Panc1 (cell line): ENCODE measurements at regions not wholly inside any gene's neighbourhood (a gene's known extent, or its start where the extent isn't known, plus 50 kb on each side); places are given as distances from the start of the nearest gene placed in this dataset.

ENCODE experiments used
- ATAC-seq: fragments of 200-7000 bp; cut with Tn5 transposase; 2 replicates; pipeline ENCODE4 v1.9.1; 2020; ENCODE audit warnings: mild to moderate bottlenecking, moderate library complexity
- BruUV-seq: library from RNA; stranded (reverse); fragments of 400-500 nt; replicated peaks from 2 replicates; lab custom pipeline; 2021; lab: Mats Ljungman, UMichigan
- CTCF ChIA-PET: fragments of 300-600 bp; sonication (Branson Sonifier 250); formaldehyde crosslinking; loops from one replicate; lab custom pipeline; 2022; ENCODE audit warnings: antibody characterized with exemption; lab: Charles Lee
- POLR2A ChIA-PET: fragments of 300-600 bp; sonication (Branson Sonifier 250); formaldehyde crosslinking; loops from one replicate; lab custom pipeline; 2022; ENCODE audit warnings: antibody characterized with exemption; lab: Charles Lee
- DNase-seq: peaks from one replicate; pipeline ENCODE4 v3.0.0-alpha.2; 2010; ENCODE audit warnings: low read depth, low spot score
- H3K27ac ChIP-seq: 2 replicates; pipeline ENCODE4 v1.5.1; 2011; ENCODE audit warnings: mild to moderate bottlenecking, low read length, inconsistent platforms
- H3K27me3 ChIP-seq: fragments of 200-500 bp; sonication (Bioruptor generic); 2 replicates; pipeline ENCODE4 v1.6.0; 2014; ENCODE audit warnings: low read length, inconsistent platforms; ENCODE audit not compliant: control insufficient read depth, insufficient read depth
- H3K36me3 ChIP-seq: fragments of 200-500 bp; sonication (Bioruptor generic); 2 replicates; pipeline ENCODE4 v1.5.1; 2014; ENCODE audit warnings: inconsistent platforms, mild to moderate bottlenecking, low read length, moderate library complexity; ENCODE audit not compliant: control insufficient read depth, insufficient read depth
- H3K4me1 ChIP-seq: 2 replicates; pipeline ENCODE4 v1.5.1; 2011; ENCODE audit warnings: inconsistent platforms, mild to moderate bottlenecking, low read length, moderate library complexity; ENCODE audit not compliant: control insufficient read depth, insufficient read depth
- H3K4me3 ChIP-seq, 2 experiments: 2 replicates each; pipeline ENCODE4 v1.5.1; 2011 to 2012; ENCODE audit warnings: low read depth in 2 of 2, low read length in 2 of 2, mild to moderate bottlenecking in 2 of 2, inconsistent platforms in 1 of 2, moderate library complexity in 1 of 2
- H3K9me3 ChIP-seq: fragments of 200-500 bp; sonication (Bioruptor generic); 2 replicates; pipeline ENCODE4 v1.5.1; 2014; ENCODE audit warnings: low read depth, mild to moderate bottlenecking, inconsistent platforms, low read length, moderate library complexity; ENCODE audit not compliant: control insufficient read depth, insufficient read depth
- POLR2AphosphoS5 ChIP-seq: IDR thresholded peaks from 2 replicates; pipeline ENCODE4 v1.6.1; 2012; ENCODE audit warnings: mild to moderate bottlenecking, low read depth, low read length, moderate library complexity
- SIN3A ChIP-seq: IDR thresholded peaks from 2 replicates; pipeline ENCODE4 v1.6.1; 2012; ENCODE audit warnings: low read depth, mild to moderate bottlenecking, low read length, moderate library complexity, borderline replicate concordance; ENCODE audit not compliant: insufficient read depth
- TCF7L2 ChIP-seq: IDR thresholded peaks from 2 replicates; pipeline ENCODE4 v1.6.1; 2011; ENCODE audit warnings: mild to moderate bottlenecking, low read depth, low read length, inconsistent platforms
- in situ Hi-C: cut with HindIII; loops from 2 replicates; pipeline ENCODE4 v1.10.0; 2016; ENCODE audit warnings: low sequenced_read_pairs, low pct_unique_long_range_greater_than_20kb
- intact Hi-C: fragments of 100-400 bp; cut with micrococcal nuclease; formaldehyde crosslinking; loops from one replicate; pipeline ENCODE4 v1.10.0; 2022; ENCODE audit not compliant: unreplicated experiment
- TF ChIP-seq, protein P1 (sequence below), 2 experiments: IDR thresholded peaks; 2 replicates each; pipeline ENCODE4 v1.6.1; 2011 to 2012; ENCODE audit warnings: low read depth in 2 of 2, control low read depth in 1 of 2, low read length in 1 of 2, mild to moderate bottlenecking in 1 of 2, moderate library complexity in 1 of 2; ENCODE audit not compliant: insufficient read depth in 1 of 2
- TF ChIP-seq, protein P2 (sequence below): fragments of 450-650 bp; IDR thresholded peaks from 2 replicates; pipeline ENCODE4 v1.5.1; 2017; ENCODE audit warnings: mild to moderate bottlenecking

GRCh38 chr4:127463883-127464282, 168.9 kb upstream of the INTU start:
- POLR2A ChIA-PET, result no interaction called here
- intact Hi-C loops (no loop called here), in situ Hi-C loops (no loop called here)
- DNase-seq, result no peak
- no peak for TF ChIP-seq SIN3A
- no peak for TF ChIP-seq POLR2AphosphoS5
- TF ChIP-seq, protein P1, sequence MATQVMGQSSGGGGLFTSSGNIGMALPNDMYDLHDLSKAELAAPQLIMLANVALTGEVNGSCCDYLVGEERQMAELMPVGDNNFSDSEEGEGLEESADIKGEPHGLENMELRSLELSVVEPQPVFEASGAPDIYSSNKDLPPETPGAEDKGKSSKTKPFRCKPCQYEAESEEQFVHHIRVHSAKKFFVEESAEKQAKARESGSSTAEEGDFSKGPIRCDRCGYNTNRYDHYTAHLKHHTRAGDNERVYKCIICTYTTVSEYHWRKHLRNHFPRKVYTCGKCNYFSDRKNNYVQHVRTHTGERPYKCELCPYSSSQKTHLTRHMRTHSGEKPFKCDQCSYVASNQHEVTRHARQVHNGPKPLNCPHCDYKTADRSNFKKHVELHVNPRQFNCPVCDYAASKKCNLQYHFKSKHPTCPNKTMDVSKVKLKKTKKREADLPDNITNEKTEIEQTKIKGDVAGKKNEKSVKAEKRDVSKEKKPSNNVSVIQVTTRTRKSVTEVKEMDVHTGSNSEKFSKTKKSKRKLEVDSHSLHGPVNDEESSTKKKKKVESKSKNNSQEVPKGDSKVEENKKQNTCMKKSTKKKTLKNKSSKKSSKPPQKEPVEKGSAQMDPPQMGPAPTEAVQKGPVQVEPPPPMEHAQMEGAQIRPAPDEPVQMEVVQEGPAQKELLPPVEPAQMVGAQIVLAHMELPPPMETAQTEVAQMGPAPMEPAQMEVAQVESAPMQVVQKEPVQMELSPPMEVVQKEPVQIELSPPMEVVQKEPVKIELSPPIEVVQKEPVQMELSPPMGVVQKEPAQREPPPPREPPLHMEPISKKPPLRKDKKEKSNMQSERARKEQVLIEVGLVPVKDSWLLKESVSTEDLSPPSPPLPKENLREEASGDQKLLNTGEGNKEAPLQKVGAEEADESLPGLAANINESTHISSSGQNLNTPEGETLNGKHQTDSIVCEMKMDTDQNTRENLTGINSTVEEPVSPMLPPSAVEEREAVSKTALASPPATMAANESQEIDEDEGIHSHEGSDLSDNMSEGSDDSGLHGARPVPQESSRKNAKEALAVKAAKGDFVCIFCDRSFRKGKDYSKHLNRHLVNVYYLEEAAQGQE (IDR thresholded peaks at IDR 0.05; ENCODE audit: insufficient read depth in 1 of 2, low read depth in 2 of 2, low read length in 1 of 2), result no peak
- no peak for TF ChIP-seq TCF7L2
- TF ChIP-seq, protein P2, sequence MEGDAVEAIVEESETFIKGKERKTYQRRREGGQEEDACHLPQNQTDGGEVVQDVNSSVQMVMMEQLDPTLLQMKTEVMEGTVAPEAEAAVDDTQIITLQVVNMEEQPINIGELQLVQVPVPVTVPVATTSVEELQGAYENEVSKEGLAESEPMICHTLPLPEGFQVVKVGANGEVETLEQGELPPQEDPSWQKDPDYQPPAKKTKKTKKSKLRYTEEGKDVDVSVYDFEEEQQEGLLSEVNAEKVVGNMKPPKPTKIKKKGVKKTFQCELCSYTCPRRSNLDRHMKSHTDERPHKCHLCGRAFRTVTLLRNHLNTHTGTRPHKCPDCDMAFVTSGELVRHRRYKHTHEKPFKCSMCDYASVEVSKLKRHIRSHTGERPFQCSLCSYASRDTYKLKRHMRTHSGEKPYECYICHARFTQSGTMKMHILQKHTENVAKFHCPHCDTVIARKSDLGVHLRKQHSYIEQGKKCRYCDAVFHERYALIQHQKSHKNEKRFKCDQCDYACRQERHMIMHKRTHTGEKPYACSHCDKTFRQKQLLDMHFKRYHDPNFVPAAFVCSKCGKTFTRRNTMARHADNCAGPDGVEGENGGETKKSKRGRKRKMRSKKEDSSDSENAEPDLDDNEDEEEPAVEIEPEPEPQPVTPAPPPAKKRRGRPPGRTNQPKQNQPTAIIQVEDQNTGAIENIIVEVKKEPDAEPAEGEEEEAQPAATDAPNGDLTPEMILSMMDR, result no peak
- H3K36me3 ChIP-seq, result no peaks in the 10 kb centered on the region
- H3K9me3 ChIP-seq, result no peaks in the 10 kb centered on the region
- no peaks in the 10 kb centered on the region for H3K4me1 ChIP-seq
- ATAC-seq, result no peak
- no TSS peak for BruUV-seq
- no peak overlapping the region for H3K27ac ChIP-seq
- H3K27me3 ChIP-seq, result no peaks in the 10 kb centered on the region
- no peak overlapping the region for H3K4me3 ChIP-seq
- CTCF ChIA-PET, result no interaction called here

DNA sequence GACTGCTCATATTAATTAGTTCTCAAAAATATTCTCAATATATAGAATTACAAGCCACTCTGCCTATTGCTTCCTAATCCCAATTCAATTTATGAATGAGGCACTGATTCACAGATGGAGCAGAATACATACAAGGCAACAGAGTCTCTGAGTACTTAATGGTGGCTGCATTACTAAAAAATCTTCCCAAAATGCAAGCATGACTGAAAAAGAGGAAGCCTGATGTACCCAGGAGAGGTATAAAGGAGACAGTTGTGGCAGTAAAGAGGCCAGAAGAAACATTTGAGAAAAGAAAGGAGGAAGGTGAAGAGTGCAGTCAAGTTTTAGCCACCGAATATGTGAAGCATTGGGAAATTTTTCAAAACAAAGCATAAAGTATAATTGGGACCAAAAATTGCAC, 163.2 kb upstream of the INTU start:
- TF ChIP-seq, protein P1 (IDR thresholded peaks at IDR 0.05; ENCODE audit: insufficient read depth in 1 of 2, low read depth in 2 of 2, low read length in 1 of 2), result no peak
- TF ChIP-seq, protein P2, result no peak
- TF ChIP-seq TCF7L2 (no peak), POLR2AphosphoS5 (no peak), SIN3A (no peak)
- H3K27me3 ChIP-seq, result no peaks in the 10 kb centered on the region
- ChIA-PET POLR2A (no interaction called here), CTCF (no interaction called here)
- H3K36me3 ChIP-seq, result no peaks in the 10 kb centered on the region
- H3K9me3 ChIP-seq, result no peaks in the 10 kb centered on the region
- H3K27ac ChIP-seq, result no peak overlapping the region
- DNase-seq (no peak), ATAC-seq (no peak)
- in situ Hi-C loops (no loop called here), intact Hi-C loops (no loop called here)
- no peaks in the 10 kb centered on the region for H3K4me1 ChIP-seq
- H3K4me3 ChIP-seq, result no peak overlapping the region
- no TSS peak for BruUV-seq
